CD4-positive, alpha-beta T cell (primary cell): ENCODE measurements at regions not wholly inside any gene's neighbourhood (a gene's known extent, or its start where the extent isn't known, plus 50 kb on each side); places are given as distances from the start of the nearest gene placed in this dataset.

Experiments
- ATAC-seq: fragments of 200-7000 bp; cut with Tn5 transposase; one replicate; pipeline ENCODE4 v1.10.0; 2022; ENCODE audit warnings: mild to moderate bottlenecking; ENCODE audit not compliant: poor library complexity
- CTCF ChIA-PET: fragments of 350-600 bp; sonication (Branson Sonifier 250); formaldehyde crosslinking; loops from one replicate; lab custom pipeline; 2021; ENCODE audit warnings: antibody characterized with exemption, inconsistent platforms; lab: Charles Lee
- POLR2A ChIA-PET: fragments of 350-600 bp; sonication (Branson Sonifier 250); formaldehyde crosslinking; loops from one replicate; lab custom pipeline; 2021; ENCODE audit warnings: antibody characterized with exemption, inconsistent platforms; lab: Charles Lee
- DNase-seq, 14 experiments: peaks; one replicate each; pipeline ENCODE4 v3.0.0-alpha.2; 2013 to 2020; ENCODE audit warnings: mixed read lengths in 2 of 14
- H3K27ac ChIP-seq, 2 donors: one replicate each; pipeline versions ENCODE4 v1.5.1 to v1.7.0; 2013; ENCODE audit warnings: low read length in 2 of 2, low read depth in 1 of 2, mild to moderate bottlenecking in 1 of 2
- H3K27me3 ChIP-seq, 2 experiments: 1 replicate in 1 of 2; 2 replicates in 1 of 2; pipeline versions ENCODE4 v1.6.1 to v1.7.0; 2013; ENCODE audit warnings: low read length in 2 of 2, control low read depth in 1 of 2, mild to moderate bottlenecking in 1 of 2, moderate library complexity in 1 of 2; ENCODE audit not compliant: insufficient read depth in 2 of 2, control insufficient read depth in 1 of 2
- H3K36me3 ChIP-seq: one replicate; pipeline ENCODE4 v1.6.1; 2013; ENCODE audit warnings: low read length, control low read depth; ENCODE audit not compliant: insufficient read depth
- H3K4me1 ChIP-seq: one replicate; pipeline ENCODE4 v1.6.1; 2013; ENCODE audit warnings: low read length, control low read depth; ENCODE audit not compliant: insufficient read depth
- H3K4me3 ChIP-seq: one replicate; pipeline ENCODE4 v1.5.1; 2013; ENCODE audit warnings: mild to moderate bottlenecking, low read length, moderate library complexity
- H3K9me3 ChIP-seq, 2 experiments: 1 replicate in 1 of 2; 2 replicates in 1 of 2; pipeline versions ENCODE4 v1.6.1 to v1.7.0; 2013; ENCODE audit warnings: low read length in 2 of 2, mild to moderate bottlenecking in 2 of 2, control low read depth in 1 of 2, moderate library complexity in 1 of 2; ENCODE audit not compliant: control insufficient read depth in 1 of 2, insufficient read depth in 1 of 2
- H3K27ac Mint-ChIP-seq: one replicate; pipeline ENCODE4 v1.8.0; 2020; ENCODE audit warnings: mixed read lengths
- H3K27me3 Mint-ChIP-seq: one replicate; pipeline ENCODE4 v1.8.0; 2021; ENCODE audit warnings: mixed read lengths
- H3K36me3 Mint-ChIP-seq: one replicate; pipeline ENCODE4 v1.8.0; 2021; ENCODE audit warnings: low read depth, mixed read lengths
- H3K4me1 Mint-ChIP-seq: one replicate; pipeline ENCODE4 v1.8.0; 2021; ENCODE audit warnings: low read depth, mixed read lengths
- H3K4me3 Mint-ChIP-seq: one replicate; pipeline ENCODE4 v1.8.0; 2020; ENCODE audit warnings: mild to moderate bottlenecking, mixed read lengths
- H3K9me3 Mint-ChIP-seq: one replicate; pipeline ENCODE4 v1.8.0; 2020; ENCODE audit warnings: mixed read lengths
- CTCF ChIP-seq: fragments of 200-600 bp; IDR thresholded peaks from one replicate; pipeline ENCODE4 v1.8.0; 2022; ENCODE audit warnings: antibody characterized with exemption, mild to moderate bottlenecking
- intact Hi-C, 2 experiments: fragments of 100-400 bp; cut with DNase I in 1 of 2; cut with micrococcal nuclease in 1 of 2; formaldehyde crosslinking; loops; one replicate each; pipeline versions ENCODE4 v1.15.1 to v1.9.0; 2023 to 2025; cut with DNase I, micrococcal nuclease

DNA sequence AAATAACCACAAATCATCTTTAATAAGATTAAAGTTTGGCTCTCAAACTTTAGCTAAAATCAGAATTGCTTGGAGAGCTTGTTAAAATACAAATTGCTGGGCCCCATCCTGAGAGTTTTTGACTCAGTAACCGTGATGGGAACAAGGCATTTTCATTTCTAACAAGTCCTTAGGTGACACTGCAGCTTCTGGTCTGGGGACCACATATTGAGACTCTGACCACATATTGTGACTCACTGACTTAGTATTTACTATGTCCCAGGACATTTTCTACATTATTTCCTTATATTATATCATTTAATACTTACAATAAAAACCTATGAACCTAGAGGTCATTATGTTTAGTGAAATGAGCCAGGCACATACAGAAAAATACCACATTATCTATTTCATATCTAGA is 164.5 kb downstream of the ZMAT3 start:
- H3K27me3 Mint-ChIP-seq, result no peaks in the 10 kb centered on the region
- H3K36me3 Mint-ChIP-seq, result no peaks in the 10 kb centered on the region
- intact Hi-C loops, result loop anchor here in 1 of 2 experiments (5.0 kb wide), 1 partner anchor 1060 kb away; no protein-coding TSS in a partner anchor
- POLR2A ChIA-PET, result no interaction called here
- DNase-seq (no peak), ATAC-seq (no peak)
- no peak overlapping the region for H3K27ac Mint-ChIP-seq
- Histone ChIP-seq H3K4me1 (no peaks in the 10 kb centered on the region), H3K36me3 (no peaks in the 10 kb centered on the region), H3K27ac (no peak overlapping the region), H3K4me3 (no peak overlapping the region), H3K9me3 (no peaks in the 10 kb centered on the region), H3K27me3 (no peaks in the 10 kb centered on the region)
- H3K9me3 Mint-ChIP-seq, result no peaks in the 10 kb centered on the region
- no peak for TF ChIP-seq CTCF
- H3K4me3 Mint-ChIP-seq, result no peak overlapping the region
- no peaks in the 10 kb centered on the region for H3K4me1 Mint-ChIP-seq
- CTCF ChIA-PET, result no interaction called here

DNA sequence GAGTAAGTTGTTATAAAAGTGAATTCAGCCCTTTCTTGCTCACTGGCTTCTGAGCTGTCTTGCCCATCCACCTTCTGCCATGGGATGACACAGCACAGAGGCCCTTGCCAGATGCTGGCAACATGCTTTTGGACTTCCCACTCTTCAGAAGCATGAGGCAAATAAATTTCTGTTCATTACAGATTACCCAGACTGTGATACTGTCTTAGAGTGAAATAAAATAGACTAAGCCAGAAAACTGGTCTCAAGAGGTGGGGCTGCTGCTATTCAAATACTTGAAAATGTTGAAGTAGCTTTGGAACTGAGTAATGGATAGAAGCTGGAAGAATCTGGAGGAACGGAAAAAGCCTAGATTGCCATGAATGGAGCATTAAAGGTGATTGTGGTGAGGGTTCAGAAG is 170.4 kb downstream of the ZMAT3 start:
- DNase-seq, result no peak
- Mint-ChIP-seq H3K36me3 (no peaks in the 10 kb centered on the region), H3K4me3 (no peak overlapping the region), H3K27me3 (no peaks in the 10 kb centered on the region), H3K27ac (no peak overlapping the region), H3K9me3 (no peaks in the 10 kb centered on the region), H3K4me1 (no peaks in the 10 kb centered on the region)
- no peaks in the 10 kb centered on the region for H3K36me3 ChIP-seq
- ATAC-seq, result no peak
- H3K27ac ChIP-seq, result no peak overlapping the region
- no peak for TF ChIP-seq CTCF
- intact Hi-C loops, result no loop called here
- H3K9me3 ChIP-seq, result no peaks in the 10 kb centered on the region
- ChIA-PET CTCF (interaction anchor here (1.4 kb wide), 1 partner anchor 43 kb away, joined by 3 read pairs; no protein-coding TSS in a partner anchor), POLR2A (no interaction called here)
- H3K4me1 ChIP-seq, result no peaks in the 10 kb centered on the region
- H3K27me3 ChIP-seq, result no peaks in the 10 kb centered on the region
- no peak overlapping the region for H3K4me3 ChIP-seq

DNA sequence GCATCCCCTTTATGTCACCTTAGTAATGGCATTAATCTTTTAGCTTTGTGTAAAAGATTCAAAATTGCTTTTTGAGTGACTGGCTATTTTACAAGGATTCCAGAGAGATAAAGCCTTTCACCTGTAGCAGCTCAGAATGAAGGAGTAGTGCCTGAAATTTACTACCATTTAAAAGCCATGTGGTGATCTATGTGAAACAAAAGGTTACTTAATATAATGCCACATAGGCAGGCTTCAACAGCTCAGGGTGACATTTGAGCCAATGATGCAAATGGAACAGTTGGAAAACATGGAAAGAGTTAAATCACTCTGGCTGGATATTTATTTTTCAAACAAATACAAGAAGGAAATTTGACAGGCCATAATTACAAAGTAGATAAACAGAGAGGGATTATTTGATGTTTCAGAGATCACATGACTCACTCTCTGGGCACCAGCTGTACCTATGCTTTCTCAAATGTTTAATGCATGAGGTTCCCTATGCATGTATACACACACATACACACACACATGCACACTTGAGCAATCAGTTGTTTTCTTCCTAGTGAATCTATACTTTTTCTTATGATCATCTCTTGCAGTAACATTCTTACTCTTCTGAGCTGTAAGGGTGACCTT is 171.5 kb downstream of the ZMAT3 start:
- Mint-ChIP-seq H3K4me3 (no peak overlapping the region), H3K4me1 (no peaks in the 10 kb centered on the region), H3K36me3 (no peaks in the 10 kb centered on the region), H3K27me3 (no peaks in the 10 kb centered on the region), H3K27ac (no peak overlapping the region), H3K9me3 (no peaks in the 10 kb centered on the region)
- POLR2A ChIA-PET, result no interaction called here
- Histone ChIP-seq H3K36me3 (no peaks in the 10 kb centered on the region), H3K27me3 (no peaks in the 10 kb centered on the region), H3K27ac (no peak overlapping the region), H3K9me3 (no peaks in the 10 kb centered on the region), H3K4me3 (no peak overlapping the region), H3K4me1 (no peaks in the 10 kb centered on the region)
- CTCF ChIA-PET, result interaction anchor here (1.4 kb wide), 1 partner anchor 44 kb away, joined by 3 read pairs; no protein-coding TSS in a partner anchor
- no peak for TF ChIP-seq CTCF
- intact Hi-C loops, result no loop called here
- DNase-seq (no peak), ATAC-seq (no peak)
